Gastrocnemius medialis (tissue), 4 donors: ENCODE measurements at regions not wholly inside any gene's neighbourhood (a gene's known extent, or its start where the extent isn't known, plus 50 kb on each side); places are given as distances from the start of the nearest gene placed in this dataset.

Experiments
- CTCF ChIP-seq, 5 experiments: fragments of 450-650 bp in 3 of 5; fragments of 200-600 bp in 2 of 5; sonication (generic) in 2 of 5; IDR thresholded peaks in 4 of 5; conservative IDR thresholded peaks in 1 of 5; 1 replicate in 4 of 5; 2 replicates in 1 of 5; pipeline ENCODE4 v1.5.1; 2016 to 2019; ENCODE audit warnings: antibody characterized with exemption in 5 of 5, mild to moderate bottlenecking in 3 of 5, moderate library complexity in 3 of 5
- POLR2A ChIP-seq, 2 donors: fragments of 450-650 bp; IDR thresholded peaks; one replicate each; pipeline ENCODE4 v1.6.1; 2017; ENCODE audit warnings: antibody characterized with exemption in 2 of 2, mild to moderate bottlenecking in 2 of 2, moderate library complexity in 2 of 2

- no peak for TF ChIP-seq CTCF (IDR thresholded peaks at IDR 0.05 in 4 of 5, conservative IDR thresholded peaks at IDR 0.05 in 1 of 5)
- TF ChIP-seq POLR2A (IDR thresholded peaks at IDR 0.05), result no peak
Observed at GRCh38 chr3:21168471-21168870, 582.5 kb downstream of the ZNF385D start.
